HEK293 (cell line): ENCODE measurements at regions not wholly inside any gene's neighbourhood (a gene's known extent, or its start where the extent isn't known, plus 50 kb on each side); places are given as distances from the start of the nearest gene placed in this dataset.

ENCODE experiments used
- CTCF ChIA-PET: fragments of 350-600 bp; formaldehyde crosslinking; extraction: SDS; loops from one replicate; lab custom pipeline; 2021; ENCODE audit warnings: antibody characterized with exemption; lab: Yijun Ruan, JAX
- POLR2A ChIA-PET: fragments of 300-600 bp; formaldehyde crosslinking; extraction: SDS; loops from one replicate; lab custom pipeline; 2020; ENCODE audit warnings: antibody characterized with exemption, inconsistent platforms; lab: Yijun Ruan, JAX
- H3K27ac ChIP-seq: fragments of 200-500 bp; sonication (Bioruptor generic); 2 replicates; pipeline ENCODE4 v1.5.1; 2014; ENCODE audit warnings: low read depth, low read length, control low read depth, inconsistent platforms; ENCODE audit errors: extremely low read depth
- H3K36me3 ChIP-seq, 2 experiments: fragments of 200-500 bp in 1 of 2; sonication (Bioruptor generic) in 1 of 2; 1 replicate in 1 of 2; 2 replicates in 1 of 2; pipeline ENCODE4 v1.5.1; 2014 to 2017; ENCODE audit warnings: inconsistent platforms in 2 of 2, low read length in 2 of 2; ENCODE audit not compliant: control insufficient read depth in 2 of 2, insufficient read depth in 1 of 2
- H3K4me1 ChIP-seq: fragments of 200-500 bp; sonication (Bioruptor generic); 2 replicates; pipeline ENCODE4 v1.5.1; 2014; ENCODE audit warnings: mild to moderate bottlenecking, low read length, inconsistent platforms; ENCODE audit not compliant: control insufficient read depth, insufficient read depth
- H3K4me3 ChIP-seq: 2 replicates; pipeline ENCODE4 v1.5.1; 2011; ENCODE audit warnings: low read depth, mild to moderate bottlenecking, control low read depth, low read length, moderate library complexity
- H3K9me3 ChIP-seq: fragments of 200-500 bp; sonication (Bioruptor generic); 2 replicates; pipeline ENCODE4 v1.5.1; 2014; ENCODE audit warnings: low read depth, low read length, inconsistent platforms; ENCODE audit not compliant: control insufficient read depth, insufficient read depth
- FEZF1 ChIP-seq: fragments of 450-650 bp; formaldehyde crosslinking; IDR thresholded peaks from 2 replicates; pipeline ENCODE4 v1.5.1; 2016; ENCODE audit warnings: missing biosample characterization, missing genetic modification characterization
- KLF8 ChIP-seq: fragments of 450-650 bp; formaldehyde crosslinking; IDR thresholded peaks from 2 replicates; pipeline ENCODE4 v1.5.1; 2016; ENCODE audit warnings: missing biosample characterization, missing genetic modification characterization
- OVOL3 ChIP-seq: fragments of 450-650 bp; formaldehyde crosslinking; IDR thresholded peaks from 2 replicates; pipeline ENCODE4 v1.5.1; 2016; ENCODE audit warnings: missing biosample characterization, missing genetic modification characterization
- RBAK ChIP-seq: fragments of 450-650 bp; formaldehyde crosslinking; IDR thresholded peaks from 2 replicates; pipeline ENCODE4 v1.5.1; 2016; ENCODE audit warnings: missing biosample characterization, missing genetic modification characterization
- SP2 ChIP-seq: fragments of 450-650 bp; formaldehyde crosslinking; IDR thresholded peaks from 2 replicates; pipeline ENCODE4 v1.5.1; 2016; ENCODE audit warnings: missing biosample characterization, missing genetic modification characterization
- TRIM28 ChIP-seq: IDR thresholded peaks from 2 replicates; pipeline ENCODE4 v1.6.1; 2011; ENCODE audit warnings: low read length, control low read depth, borderline replicate concordance
- ZBTB21 ChIP-seq: fragments of 450-650 bp; formaldehyde crosslinking; IDR thresholded peaks from 2 replicates; pipeline ENCODE4 v1.5.1; 2017; ENCODE audit warnings: missing biosample characterization, missing genetic modification characterization
- ZIC2 ChIP-seq: fragments of 450-650 bp; formaldehyde crosslinking; IDR thresholded peaks from 2 replicates; pipeline ENCODE4 v1.5.1; 2016; ENCODE audit warnings: missing biosample characterization, missing genetic modification characterization
- ZNF175 ChIP-seq: fragments of 450-650 bp; formaldehyde crosslinking; IDR thresholded peaks from 2 replicates; pipeline ENCODE4 v1.5.1; 2016; ENCODE audit warnings: missing biosample characterization, missing genetic modification characterization
- ZNF19 ChIP-seq: fragments of 450-650 bp; formaldehyde crosslinking; IDR thresholded peaks from 2 replicates; pipeline ENCODE4; 2016; ENCODE audit warnings: missing biosample characterization, missing genetic modification characterization, low read depth
- ZNF211 ChIP-seq: fragments of 450-650 bp; formaldehyde crosslinking; IDR thresholded peaks from 2 replicates; pipeline ENCODE4 v1.5.1; 2016; ENCODE audit warnings: low read depth, missing biosample characterization, missing genetic modification characterization
- ZNF433 ChIP-seq: fragments of 450-650 bp; formaldehyde crosslinking; IDR thresholded peaks from 2 replicates; pipeline ENCODE4 v1.5.1; 2016; ENCODE audit warnings: missing biosample characterization, missing genetic modification characterization, low read depth
- ZNF501 ChIP-seq: fragments of 450-650 bp; formaldehyde crosslinking; IDR thresholded peaks from 2 replicates; pipeline ENCODE4 v1.5.1; 2016; ENCODE audit warnings: missing biosample characterization, missing genetic modification characterization
- ZNF571 ChIP-seq: fragments of 450-650 bp; formaldehyde crosslinking; IDR thresholded peaks from 2 replicates; pipeline ENCODE4 v1.5.0; 2017; ENCODE audit warnings: missing biosample characterization, missing genetic modification characterization
- ZNF623 ChIP-seq: fragments of 450-650 bp; formaldehyde crosslinking; IDR thresholded peaks from 2 replicates; pipeline ENCODE4 v1.5.1; 2016; ENCODE audit warnings: missing biosample characterization, missing genetic modification characterization
- ZNF670 ChIP-seq: fragments of 450-650 bp; formaldehyde crosslinking; IDR thresholded peaks from 2 replicates; pipeline ENCODE4 v1.5.1; 2016; ENCODE audit warnings: missing biosample characterization, missing genetic modification characterization, low read depth
- ZNF792 ChIP-seq: fragments of 450-650 bp; formaldehyde crosslinking; IDR thresholded peaks from 2 replicates; pipeline ENCODE4 v1.5.1; 2016; ENCODE audit warnings: missing biosample characterization, missing genetic modification characterization
- ZSCAN23 ChIP-seq: fragments of 450-650 bp; formaldehyde crosslinking; IDR thresholded peaks from 2 replicates; pipeline ENCODE4 v1.5.1; 2016; ENCODE audit warnings: missing biosample characterization, missing genetic modification characterization
- TF ChIP-seq, protein P1 (sequence below): fragments of 450-650 bp; formaldehyde crosslinking; IDR thresholded peaks from 2 replicates; pipeline ENCODE4 v1.5.1; 2016; ENCODE audit warnings: missing biosample characterization, missing genetic modification characterization, borderline replicate concordance
- TF ChIP-seq, protein P2 (sequence below): fragments of 450-650 bp; formaldehyde crosslinking; IDR thresholded peaks from 2 replicates; pipeline ENCODE4 v1.5.1; 2016; ENCODE audit warnings: missing biosample characterization, missing genetic modification characterization
- TF ChIP-seq, protein P3 (sequence below): fragments of 450-650 bp; formaldehyde crosslinking; IDR thresholded peaks from 2 replicates; pipeline ENCODE4 v1.5.1; 2016; ENCODE audit warnings: missing biosample characterization, missing genetic modification characterization
- TF ChIP-seq, protein P4 (sequence below): fragments of 450-650 bp; formaldehyde crosslinking; IDR thresholded peaks from 2 replicates; pipeline ENCODE4 v1.5.1; 2016; ENCODE audit warnings: missing biosample characterization, missing genetic modification characterization
- TF ChIP-seq, protein P5 (sequence below): fragments of 450-650 bp; formaldehyde crosslinking; IDR thresholded peaks from 2 replicates; pipeline ENCODE4 v1.5.1; 2016; ENCODE audit warnings: missing biosample characterization, missing genetic modification characterization

DNA sequence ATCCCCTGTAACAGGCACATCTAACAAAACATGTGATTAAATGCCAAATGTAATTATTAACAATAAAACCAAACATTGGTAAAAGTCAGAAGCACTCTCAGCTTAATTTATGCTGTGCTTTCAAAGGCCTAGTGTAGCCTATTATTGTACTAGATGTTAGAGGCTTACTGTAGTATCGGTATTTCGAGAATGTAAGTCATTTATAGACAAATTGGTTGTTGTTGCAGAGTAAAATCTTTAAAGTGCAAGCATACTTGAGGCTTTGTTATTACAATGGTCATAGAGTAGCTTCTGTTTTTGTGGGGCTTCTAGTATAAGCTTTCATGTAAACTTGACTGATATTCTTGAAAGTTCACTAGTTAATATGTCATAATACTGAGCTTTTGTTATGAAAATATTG is 965.8 kb downstream of the PLA2G4A start:
- H3K36me3 ChIP-seq = no peaks in the 10 kb centered on the region
- no peak overlapping the region for H3K27ac ChIP-seq
- H3K4me1 ChIP-seq = no peaks in the 10 kb centered on the region
- TF ChIP-seq ZNF433 (tag by site-specific recombination) (no peak), ZNF19 (tag by site-specific recombination) (no peak), ZIC2 (no peak), TRIM28 (no peak), ZNF175 (tag by site-specific recombination) (no peak), ZNF501 (tag by site-specific recombination) (no peak), ZNF792 (tag by site-specific recombination) (no peak), ZNF211 (tag by site-specific recombination) (no peak), ZNF571 (tag by site-specific recombination) (no peak), ZBTB21 (tag by site-specific recombination) (no peak), FEZF1 (tag by site-specific recombination) (no peak)
- TF ChIP-seq, protein P1, sequence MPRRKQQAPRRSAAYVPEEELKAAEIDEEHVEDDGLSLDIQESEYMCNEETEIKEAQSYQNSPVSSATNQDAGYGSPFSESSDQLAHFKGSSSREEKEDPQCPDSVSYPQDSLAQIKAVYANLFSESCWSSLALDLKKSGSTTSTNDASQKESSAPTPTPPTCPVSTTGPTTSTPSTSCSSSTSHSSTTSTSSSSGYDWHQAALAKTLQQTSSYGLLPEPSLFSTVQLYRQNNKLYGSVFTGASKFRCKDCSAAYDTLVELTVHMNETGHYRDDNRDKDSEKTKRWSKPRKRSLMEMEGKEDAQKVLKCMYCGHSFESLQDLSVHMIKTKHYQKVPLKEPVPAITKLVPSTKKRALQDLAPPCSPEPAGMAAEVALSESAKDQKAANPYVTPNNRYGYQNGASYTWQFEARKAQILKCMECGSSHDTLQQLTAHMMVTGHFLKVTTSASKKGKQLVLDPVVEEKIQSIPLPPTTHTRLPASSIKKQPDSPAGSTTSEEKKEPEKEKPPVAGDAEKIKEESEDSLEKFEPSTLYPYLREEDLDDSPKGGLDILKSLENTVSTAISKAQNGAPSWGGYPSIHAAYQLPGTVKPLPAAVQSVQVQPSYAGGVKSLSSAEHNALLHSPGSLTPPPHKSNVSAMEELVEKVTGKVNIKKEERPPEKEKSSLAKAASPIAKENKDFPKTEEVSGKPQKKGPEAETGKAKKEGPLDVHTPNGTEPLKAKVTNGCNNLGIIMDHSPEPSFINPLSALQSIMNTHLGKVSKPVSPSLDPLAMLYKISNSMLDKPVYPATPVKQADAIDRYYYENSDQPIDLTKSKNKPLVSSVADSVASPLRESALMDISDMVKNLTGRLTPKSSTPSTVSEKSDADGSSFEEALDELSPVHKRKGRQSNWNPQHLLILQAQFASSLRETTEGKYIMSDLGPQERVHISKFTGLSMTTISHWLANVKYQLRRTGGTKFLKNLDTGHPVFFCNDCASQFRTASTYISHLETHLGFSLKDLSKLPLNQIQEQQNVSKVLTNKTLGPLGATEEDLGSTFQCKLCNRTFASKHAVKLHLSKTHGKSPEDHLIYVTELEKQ (tag by site-specific recombination) = no peak
- TF ChIP-seq, protein P2, sequence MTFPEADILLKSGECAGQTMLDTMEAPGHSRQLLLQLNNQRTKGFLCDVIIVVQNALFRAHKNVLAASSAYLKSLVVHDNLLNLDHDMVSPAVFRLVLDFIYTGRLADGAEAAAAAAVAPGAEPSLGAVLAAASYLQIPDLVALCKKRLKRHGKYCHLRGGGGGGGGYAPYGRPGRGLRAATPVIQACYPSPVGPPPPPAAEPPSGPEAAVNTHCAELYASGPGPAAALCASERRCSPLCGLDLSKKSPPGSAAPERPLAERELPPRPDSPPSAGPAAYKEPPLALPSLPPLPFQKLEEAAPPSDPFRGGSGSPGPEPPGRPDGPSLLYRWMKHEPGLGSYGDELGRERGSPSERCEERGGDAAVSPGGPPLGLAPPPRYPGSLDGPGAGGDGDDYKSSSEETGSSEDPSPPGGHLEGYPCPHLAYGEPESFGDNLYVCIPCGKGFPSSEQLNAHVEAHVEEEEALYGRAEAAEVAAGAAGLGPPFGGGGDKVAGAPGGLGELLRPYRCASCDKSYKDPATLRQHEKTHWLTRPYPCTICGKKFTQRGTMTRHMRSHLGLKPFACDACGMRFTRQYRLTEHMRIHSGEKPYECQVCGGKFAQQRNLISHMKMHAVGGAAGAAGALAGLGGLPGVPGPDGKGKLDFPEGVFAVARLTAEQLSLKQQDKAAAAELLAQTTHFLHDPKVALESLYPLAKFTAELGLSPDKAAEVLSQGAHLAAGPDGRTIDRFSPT (tag by site-specific recombination) = no peak
- ChIA-PET CTCF (no interaction called here), POLR2A (no interaction called here)
- H3K9me3 ChIP-seq = no peaks in the 10 kb centered on the region
- no peak overlapping the region for H3K4me3 ChIP-seq

DNA sequence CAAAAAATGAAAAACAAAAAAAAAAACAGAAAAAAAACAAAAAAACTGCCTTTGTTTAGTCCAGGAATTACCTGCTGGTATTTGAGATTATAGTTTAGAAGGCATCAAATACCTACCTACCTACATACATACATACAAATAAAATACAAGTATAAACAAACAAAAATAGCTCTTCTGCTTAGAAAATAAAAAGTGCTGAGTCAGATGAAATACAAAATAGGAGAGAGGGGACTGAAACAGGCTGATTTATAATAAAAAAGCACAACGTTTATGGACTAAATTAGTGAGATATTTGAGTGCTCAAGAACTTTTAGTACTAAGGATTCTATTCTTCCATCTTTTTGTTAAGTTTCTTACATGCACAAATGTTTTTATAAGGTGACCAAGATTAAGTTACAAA is 980.8 kb downstream of the PLA2G4A start:
- H3K9me3 ChIP-seq = no peaks in the 10 kb centered on the region
- H3K4me3 ChIP-seq = no peak overlapping the region
- H3K27ac ChIP-seq = no peak overlapping the region
- no peaks in the 10 kb centered on the region for H3K4me1 ChIP-seq
- CTCF ChIA-PET = no interaction called here
- no peaks in the 10 kb centered on the region for H3K36me3 ChIP-seq
- POLR2A ChIA-PET = no interaction called here
- TF ChIP-seq RBAK (no peak), TRIM28 (no peak), ZSCAN23 (tag by site-specific recombination) (no peak), KLF8 (tag by site-specific recombination) (no peak), ZNF670 (no peak), SP2 (tag by site-specific recombination) (no peak), OVOL3 (tag by site-specific recombination) (no peak), ZNF623 (tag by site-specific recombination) (no peak)
- TF ChIP-seq, protein P3, sequence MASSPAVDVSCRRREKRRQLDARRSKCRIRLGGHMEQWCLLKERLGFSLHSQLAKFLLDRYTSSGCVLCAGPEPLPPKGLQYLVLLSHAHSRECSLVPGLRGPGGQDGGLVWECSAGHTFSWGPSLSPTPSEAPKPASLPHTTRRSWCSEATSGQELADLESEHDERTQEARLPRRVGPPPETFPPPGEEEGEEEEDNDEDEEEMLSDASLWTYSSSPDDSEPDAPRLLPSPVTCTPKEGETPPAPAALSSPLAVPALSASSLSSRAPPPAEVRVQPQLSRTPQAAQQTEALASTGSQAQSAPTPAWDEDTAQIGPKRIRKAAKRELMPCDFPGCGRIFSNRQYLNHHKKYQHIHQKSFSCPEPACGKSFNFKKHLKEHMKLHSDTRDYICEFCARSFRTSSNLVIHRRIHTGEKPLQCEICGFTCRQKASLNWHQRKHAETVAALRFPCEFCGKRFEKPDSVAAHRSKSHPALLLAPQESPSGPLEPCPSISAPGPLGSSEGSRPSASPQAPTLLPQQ (tag by site-specific recombination) = no peak
- TF ChIP-seq, protein P4, sequence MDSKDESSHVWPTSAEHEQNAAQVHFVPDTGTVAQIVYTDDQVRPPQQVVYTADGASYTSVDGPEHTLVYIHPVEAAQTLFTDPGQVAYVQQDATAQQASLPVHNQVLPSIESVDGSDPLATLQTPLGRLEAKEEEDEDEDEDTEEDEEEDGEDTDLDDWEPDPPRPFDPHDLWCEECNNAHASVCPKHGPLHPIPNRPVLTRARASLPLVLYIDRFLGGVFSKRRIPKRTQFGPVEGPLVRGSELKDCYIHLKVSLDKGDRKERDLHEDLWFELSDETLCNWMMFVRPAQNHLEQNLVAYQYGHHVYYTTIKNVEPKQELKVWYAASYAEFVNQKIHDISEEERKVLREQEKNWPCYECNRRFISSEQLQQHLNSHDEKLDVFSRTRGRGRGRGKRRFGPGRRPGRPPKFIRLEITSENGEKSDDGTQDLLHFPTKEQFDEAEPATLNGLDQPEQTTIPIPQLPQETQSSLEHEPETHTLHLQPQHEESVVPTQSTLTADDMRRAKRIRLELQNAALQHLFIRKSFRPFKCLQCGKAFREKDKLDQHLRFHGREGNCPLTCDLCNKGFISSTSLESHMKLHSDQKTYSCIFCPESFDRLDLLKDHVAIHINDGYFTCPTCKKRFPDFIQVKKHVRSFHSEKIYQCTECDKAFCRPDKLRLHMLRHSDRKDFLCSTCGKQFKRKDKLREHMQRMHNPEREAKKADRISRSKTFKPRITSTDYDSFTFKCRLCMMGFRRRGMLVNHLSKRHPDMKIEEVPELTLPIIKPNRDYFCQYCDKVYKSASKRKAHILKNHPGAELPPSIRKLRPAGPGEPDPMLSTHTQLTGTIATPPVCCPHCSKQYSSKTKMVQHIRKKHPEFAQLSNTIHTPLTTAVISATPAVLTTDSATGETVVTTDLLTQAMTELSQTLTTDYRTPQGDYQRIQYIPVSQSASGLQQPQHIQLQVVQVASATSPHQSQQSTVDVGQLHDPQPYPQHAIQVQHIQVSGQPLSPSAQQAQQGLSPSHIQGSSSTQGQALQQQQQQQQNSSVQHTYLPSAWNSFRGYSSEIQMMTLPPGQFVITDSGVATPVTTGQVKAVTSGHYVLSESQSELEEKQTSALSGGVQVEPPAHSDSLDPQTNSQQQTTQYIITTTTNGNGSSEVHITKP = no peak
- TF ChIP-seq, protein P5, sequence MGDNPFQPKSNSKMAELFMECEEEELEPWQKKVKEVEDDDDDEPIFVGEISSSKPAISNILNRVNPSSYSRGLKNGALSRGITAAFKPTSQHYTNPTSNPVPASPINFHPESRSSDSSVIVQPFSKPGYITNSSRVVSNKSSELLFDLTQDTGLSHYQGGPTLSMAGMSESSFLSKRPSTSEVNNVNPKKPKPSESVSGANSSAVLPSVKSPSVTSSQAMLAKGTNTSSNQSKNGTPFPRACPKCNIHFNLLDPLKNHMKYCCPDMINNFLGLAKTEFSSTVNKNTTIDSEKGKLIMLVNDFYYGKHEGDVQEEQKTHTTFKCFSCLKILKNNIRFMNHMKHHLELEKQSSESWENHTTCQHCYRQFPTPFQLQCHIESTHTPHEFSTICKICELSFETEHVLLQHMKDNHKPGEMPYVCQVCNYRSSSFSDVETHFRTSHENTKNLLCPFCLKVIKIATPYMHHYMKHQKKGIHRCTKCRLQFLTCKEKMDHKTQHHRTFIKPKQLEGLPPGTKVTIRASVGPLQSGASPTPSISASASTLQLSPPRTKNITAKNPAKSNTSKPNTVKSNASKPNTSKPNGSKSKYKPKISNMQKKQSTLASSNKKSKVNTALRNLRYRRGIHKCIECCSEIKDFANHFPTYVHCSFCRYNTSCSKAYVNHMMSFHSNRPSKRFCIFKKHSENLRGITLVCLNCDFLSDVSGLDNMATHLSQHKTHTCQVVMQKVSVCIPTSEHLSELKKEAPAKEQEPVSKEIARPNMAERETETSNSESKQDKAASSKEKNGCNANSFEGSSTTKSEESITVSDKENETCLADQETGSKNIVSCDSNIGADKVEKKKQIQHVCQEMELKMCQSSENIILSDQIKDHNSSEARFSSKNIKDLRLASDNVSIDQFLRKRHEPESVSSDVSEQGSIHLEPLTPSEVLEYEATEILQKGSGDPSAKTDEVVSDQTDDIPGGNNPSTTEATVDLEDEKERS = no peak
